Activated B cell treated with CpG ODN at 0.5 μM for 24 hours (primary cell): ENCODE measurements at regions not wholly inside any gene's neighbourhood (a gene's known extent, or its start where the extent isn't known, plus 50 kb on each side); places are given as distances from the start of the nearest gene placed in this dataset.

Experiments
- ATAC-seq: fragments of 200-7000 bp; cut with Tn5 transposase; one replicate; pipeline ENCODE4 v1.10.0; 2021; ENCODE audit warnings: low read depth, mild to moderate bottlenecking, moderate library complexity
- CTCF ChIA-PET: fragments of 350-600 bp; sonication (Branson Sonifier 250); formaldehyde crosslinking; loops from one replicate; lab custom pipeline; 2021; ENCODE audit warnings: antibody characterized with exemption; lab: Charles Lee
- POLR2A ChIA-PET: fragments of 350-600 bp; sonication (Branson Sonifier 250); formaldehyde crosslinking; loops from one replicate; lab custom pipeline; 2021; ENCODE audit warnings: antibody characterized with exemption; lab: Charles Lee
- DNase-seq: peaks from one replicate; pipeline ENCODE4 v3.0.0; 2022
- H3K27ac Mint-ChIP-seq: one replicate; pipeline ENCODE4 v1.8.0; 2020; ENCODE audit warnings: mixed read lengths
- H3K27me3 Mint-ChIP-seq: one replicate; pipeline ENCODE4 v1.8.0; 2021; ENCODE audit warnings: mixed read lengths
- H3K36me3 Mint-ChIP-seq: one replicate; pipeline ENCODE4 v1.8.0; 2021; ENCODE audit warnings: low read depth, mixed read lengths
- H3K4me1 Mint-ChIP-seq: one replicate; pipeline ENCODE4 v1.8.0; 2021; ENCODE audit warnings: mixed read lengths
- H3K4me3 Mint-ChIP-seq: one replicate; pipeline ENCODE4 v1.8.0; 2020; ENCODE audit warnings: mild to moderate bottlenecking, mixed read lengths
- H3K9me3 Mint-ChIP-seq: one replicate; pipeline ENCODE4 v1.8.0; 2020; ENCODE audit warnings: mixed read lengths
- CTCF ChIP-seq: fragments of 200-600 bp; IDR thresholded peaks from one replicate; pipeline ENCODE4 v1.8.0; 2022; ENCODE audit warnings: antibody characterized with exemption, mild to moderate bottlenecking
- intact Hi-C: fragments of 100-400 bp; cut with micrococcal nuclease; formaldehyde crosslinking; loops from one replicate; pipeline ENCODE4 v1.15.1; 2024

DNA sequence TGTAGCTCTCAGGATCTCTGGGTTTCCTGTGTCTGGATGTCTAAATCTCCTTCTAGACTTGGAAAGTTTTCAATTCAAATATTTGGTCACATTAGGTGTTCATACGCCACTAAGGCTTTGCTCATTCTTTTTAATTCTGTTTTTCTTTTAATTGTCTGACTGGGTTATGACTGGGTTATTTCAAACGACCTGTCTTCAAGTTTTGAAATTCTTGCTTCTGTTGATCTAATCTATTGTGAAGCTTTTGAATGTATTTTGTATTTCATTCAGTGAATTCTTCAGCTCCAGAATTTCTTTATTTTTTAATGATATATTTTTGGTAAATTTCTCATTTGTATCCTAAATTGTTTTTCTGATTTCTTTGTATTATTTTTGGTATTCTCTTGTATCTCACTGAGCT lies 81.0 kb upstream of the PCDH10 start:
- TF ChIP-seq CTCF: no peak
- Mint-ChIP-seq H3K27ac (no peak overlapping the region), H3K4me3 (no peak overlapping the region), H3K4me1 (no peaks in the 10 kb centered on the region), H3K36me3 (no peaks in the 10 kb centered on the region), H3K27me3 (no peaks in the 10 kb centered on the region), H3K9me3 (peaks cover 20% of the 10 kb centered on the region)
- ATAC-seq: no peak
- CTCF ChIA-PET: no interaction called here
- POLR2A ChIA-PET: no interaction called here
- intact Hi-C loops: no loop called here
- no peak for DNase-seq

DNA sequence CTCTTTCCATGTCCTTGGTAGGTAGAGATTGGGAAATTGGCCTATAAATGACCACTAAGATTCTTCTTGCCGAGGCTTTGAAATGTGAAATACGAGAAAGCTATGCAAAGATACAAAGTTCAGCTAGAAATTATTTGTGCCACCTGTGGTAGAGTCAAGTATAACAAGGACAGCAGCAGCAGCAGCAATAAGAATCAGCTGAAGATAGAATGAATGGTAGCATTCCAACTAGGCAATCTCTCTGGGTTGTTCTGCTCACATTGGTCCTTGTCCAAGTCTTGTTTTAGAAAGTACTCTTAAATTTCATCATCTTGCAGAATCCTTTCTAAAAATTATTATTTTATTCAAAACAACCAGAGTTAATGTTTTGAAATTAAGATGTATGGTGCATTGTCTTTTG lies 67.8 kb upstream of the PCDH10 start:
- CTCF ChIA-PET: no interaction called here
- no peak for TF ChIP-seq CTCF
- ATAC-seq (no peak), DNase-seq (no peak)
- intact Hi-C loops: no loop called here
- Mint-ChIP-seq H3K4me1 (no peaks in the 10 kb centered on the region), H3K9me3 (peaks cover 4% of the 10 kb centered on the region), H3K4me3 (no peak overlapping the region), H3K27ac (no peak overlapping the region), H3K27me3 (no peaks in the 10 kb centered on the region), H3K36me3 (no peaks in the 10 kb centered on the region)
- POLR2A ChIA-PET: no interaction called here

- Mint-ChIP-seq H3K27me3 (no peaks in the 10 kb centered on the region), H3K4me1 (no peaks in the 10 kb centered on the region), H3K4me3 (no peak overlapping the region), H3K27ac (no peak overlapping the region), H3K9me3 (no peaks in the 10 kb centered on the region), H3K36me3 (no peaks in the 10 kb centered on the region)
- DNase-seq (no peak), ATAC-seq (no peak)
- intact Hi-C loops: no loop called here
- no peak for TF ChIP-seq CTCF
- CTCF ChIA-PET: no interaction called here
- POLR2A ChIA-PET: no interaction called here
Measured at GRCh38 chr4:133084421-133084820, 64.7 kb upstream of the PCDH10 start.

DNA sequence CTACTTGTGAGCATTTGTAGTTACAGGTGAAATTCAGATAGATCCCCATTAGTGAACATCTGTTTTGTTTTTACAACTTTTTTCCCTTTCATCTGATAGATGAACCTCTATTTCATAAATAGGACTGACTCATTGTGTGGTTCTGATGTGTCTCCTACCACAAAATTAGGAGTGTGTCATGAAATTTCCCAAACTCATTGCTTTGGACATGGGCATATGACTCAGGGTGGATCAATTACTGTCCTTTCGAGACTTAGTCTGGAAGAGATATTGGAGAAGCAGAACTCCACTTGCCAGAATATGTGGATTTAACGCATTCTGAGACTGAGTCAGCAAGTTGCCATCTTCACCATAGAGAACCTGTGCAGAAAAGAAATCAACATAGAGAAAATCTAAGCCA lies 53.5 kb upstream of the PCDH10 start:
- Mint-ChIP-seq H3K27me3 (no peaks in the 10 kb centered on the region), H3K27ac (no peak overlapping the region), H3K9me3 (peaks cover 3% of the 10 kb centered on the region), H3K4me1 (no peaks in the 10 kb centered on the region), H3K4me3 (no peak overlapping the region), H3K36me3 (no peaks in the 10 kb centered on the region)
- no peak for DNase-seq
- intact Hi-C loops: no loop called here
- POLR2A ChIA-PET: no interaction called here
- CTCF ChIA-PET: no interaction called here
- no peak for ATAC-seq
- TF ChIP-seq CTCF: no peak

- H3K9me3 Mint-ChIP-seq: peaks cover 3% of the 10 kb centered on the region
- ChIA-PET POLR2A (no interaction called here), CTCF (no interaction called here)
- intact Hi-C loops: no loop called here
- H3K27ac Mint-ChIP-seq: no peak overlapping the region
- H3K4me1 Mint-ChIP-seq: no peaks in the 10 kb centered on the region
- H3K27me3 Mint-ChIP-seq: no peaks in the 10 kb centered on the region
- ATAC-seq (no peak), DNase-seq (no peak)
- H3K36me3 Mint-ChIP-seq: no peaks in the 10 kb centered on the region
- H3K4me3 Mint-ChIP-seq: no peak overlapping the region
- no peak for TF ChIP-seq CTCF
Measured at GRCh38 chr4:133096972-133097371, 52.1 kb upstream of the PCDH10 start.
